Prostate gland (tissue), 2 donors: ENCODE measurements at regions not wholly inside any gene's neighbourhood (a gene's known extent, or its start where the extent isn't known, plus 50 kb on each side); places are given as distances from the start of the nearest gene placed in this dataset.

Experiments used
- DNase-seq: peaks from one replicate; pipeline ENCODE4 v3.0.0-alpha.2; 2019; ENCODE audit warnings: low spot score
- H3K27ac ChIP-seq, 2 donors: fragments of 200-600 bp; sonication (generic); 2 replicates each; pipeline ENCODE4 v1.5.1; 2017 to 2019
- H3K27me3 ChIP-seq: fragments of 200-600 bp; sonication (generic); replicated peaks from 2 replicates; pipeline ENCODE4 v1.5.1; 2019; ENCODE audit not compliant: insufficient read depth
- H3K36me3 ChIP-seq, 2 donors: fragments of 200-600 bp; sonication (generic); 1 replicate in 1 of 2; 2 replicates in 1 of 2; pipeline versions ENCODE4 v1.5.1 to v1.8.1; 2017 to 2019
- H3K4me1 ChIP-seq: fragments of 200-600 bp; sonication (generic); replicated peaks from 2 replicates; pipeline ENCODE4 v1.5.1; 2019
- H3K4me3 ChIP-seq, 2 donors: fragments of 200-600 bp; sonication (generic); 2 replicates each; pipeline ENCODE4 v1.5.1; 2017 to 2019
- H3K9me3 ChIP-seq: fragments of 200-600 bp; sonication (generic); 2 replicates; pipeline ENCODE4 v1.5.1; 2017
- POLR2A ChIP-seq: fragments of 450-650 bp; IDR thresholded peaks from one replicate; pipeline ENCODE4 v1.6.1; 2016; ENCODE audit warnings: antibody characterized with exemption, mild to moderate bottlenecking
- POLR2AphosphoS5 ChIP-seq: sonication (generic); formaldehyde crosslinking; IDR thresholded peaks from one replicate; pipeline ENCODE4 v1.6.1; 2017; ENCODE audit warnings: antibody characterized with exemption
- WGBS: methylation state at CpG from one replicate; pipeline ENCODE4 v1.1.5; 2018; 5-methylcytosine and 5-hydroxymethylcytosine counted together
- intact Hi-C: fragments of 100-400 bp; cut with DNase I; formaldehyde crosslinking; loops from one replicate; pipeline ENCODE4 v1.14.2; 2022
- TF ChIP-seq, protein P1 (sequence below), 4 experiments: fragments of 200-600 bp in 2 of 4; fragments of 450-650 bp in 2 of 4; sonication (generic) in 2 of 4; IDR thresholded peaks; 1 replicate in 3 of 4; 2 replicates in 1 of 4; pipeline ENCODE4 v1.5.1; 2016 to 2019; ENCODE audit warnings: antibody characterized with exemption in 4 of 4, mild to moderate bottlenecking in 2 of 4, moderate library complexity in 2 of 4

DNA sequence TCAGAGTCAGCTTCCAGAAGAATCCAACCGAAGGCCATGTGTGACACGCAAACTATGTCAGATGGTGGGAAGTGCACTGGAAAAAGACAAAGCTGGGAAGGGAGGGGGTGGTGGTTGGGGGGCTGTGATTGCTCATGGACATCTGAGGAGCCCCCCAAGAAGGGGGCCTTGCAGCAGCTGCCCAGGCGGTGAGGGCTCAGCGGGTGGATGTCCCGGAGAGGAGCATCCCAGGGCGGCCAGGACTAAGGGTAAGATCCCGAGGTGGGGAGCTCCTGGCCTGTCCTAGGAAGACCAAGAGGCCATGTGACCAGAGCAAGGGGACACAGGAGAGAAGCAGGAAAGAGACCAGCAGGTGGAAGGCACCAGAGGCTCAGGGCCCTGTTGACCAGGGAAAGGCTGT lies 299.5 kb downstream of the PREX1 start:
- DNase-seq = no peak
- H3K27me3 ChIP-seq = no peaks in the 10 kb centered on the region
- no peak for TF ChIP-seq POLR2A
- TF ChIP-seq, protein P1, sequence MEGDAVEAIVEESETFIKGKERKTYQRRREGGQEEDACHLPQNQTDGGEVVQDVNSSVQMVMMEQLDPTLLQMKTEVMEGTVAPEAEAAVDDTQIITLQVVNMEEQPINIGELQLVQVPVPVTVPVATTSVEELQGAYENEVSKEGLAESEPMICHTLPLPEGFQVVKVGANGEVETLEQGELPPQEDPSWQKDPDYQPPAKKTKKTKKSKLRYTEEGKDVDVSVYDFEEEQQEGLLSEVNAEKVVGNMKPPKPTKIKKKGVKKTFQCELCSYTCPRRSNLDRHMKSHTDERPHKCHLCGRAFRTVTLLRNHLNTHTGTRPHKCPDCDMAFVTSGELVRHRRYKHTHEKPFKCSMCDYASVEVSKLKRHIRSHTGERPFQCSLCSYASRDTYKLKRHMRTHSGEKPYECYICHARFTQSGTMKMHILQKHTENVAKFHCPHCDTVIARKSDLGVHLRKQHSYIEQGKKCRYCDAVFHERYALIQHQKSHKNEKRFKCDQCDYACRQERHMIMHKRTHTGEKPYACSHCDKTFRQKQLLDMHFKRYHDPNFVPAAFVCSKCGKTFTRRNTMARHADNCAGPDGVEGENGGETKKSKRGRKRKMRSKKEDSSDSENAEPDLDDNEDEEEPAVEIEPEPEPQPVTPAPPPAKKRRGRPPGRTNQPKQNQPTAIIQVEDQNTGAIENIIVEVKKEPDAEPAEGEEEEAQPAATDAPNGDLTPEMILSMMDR (IDR thresholded peaks at IDR 0.05) = no peak
- no peak for TF ChIP-seq POLR2AphosphoS5
- H3K9me3 ChIP-seq = no peaks in the 10 kb centered on the region
- no peak overlapping the region for H3K4me3 ChIP-seq
- intact Hi-C loops = no loop called here
- no peak overlapping the region for H3K27ac ChIP-seq
- WGBS = 95% methylated on average over 7 of the region's 7 CpGs
- H3K4me1 ChIP-seq = no peaks in the 10 kb centered on the region
- H3K36me3 ChIP-seq = no peaks in the 10 kb centered on the region

- Histone ChIP-seq H3K4me1 (no peaks in the 10 kb centered on the region), H3K27ac (no peak overlapping the region), H3K36me3 (no peaks in the 10 kb centered on the region), H3K27me3 (no peaks in the 10 kb centered on the region), H3K4me3 (no peak overlapping the region), H3K9me3 (no peaks in the 10 kb centered on the region)
- intact Hi-C loops = no loop called here
- 77% methylated on average over 11 of the region's 11 CpGs for WGBS
- DNase-seq = no peak
- TF ChIP-seq, protein P1 (IDR thresholded peaks at IDR 0.05) = no peak
Measured at GRCh38 chr20:48527771-48528170, 300.0 kb downstream of the PREX1 start.

GRCh38 chr20:48526936-48527335 lies 300.9 kb downstream of the PREX1 start:
- WGBS = 76% methylated on average over 9 of the region's 9 CpGs
- Histone ChIP-seq H3K4me3 (no peak overlapping the region), H3K36me3 (no peaks in the 10 kb centered on the region), H3K27me3 (no peaks in the 10 kb centered on the region), H3K9me3 (no peaks in the 10 kb centered on the region), H3K27ac (no peak overlapping the region), H3K4me1 (no peaks in the 10 kb centered on the region)
- TF ChIP-seq, protein P1 (IDR thresholded peaks at IDR 0.05) = no peak
- TF ChIP-seq POLR2AphosphoS5 = no peak
- no peak for TF ChIP-seq POLR2A
- no peak for DNase-seq
- intact Hi-C loops = no loop called here

- intact Hi-C loops = no loop called here
- no peak for DNase-seq
- Histone ChIP-seq H3K27me3 (no peaks in the 10 kb centered on the region), H3K4me3 (no peak overlapping the region), H3K27ac (no peak overlapping the region), H3K36me3 (no peaks in the 10 kb centered on the region), H3K4me1 (no peaks in the 10 kb centered on the region), H3K9me3 (no peaks in the 10 kb centered on the region)
- 91% methylated on average over 2 of the region's 2 CpGs for WGBS
- TF ChIP-seq POLR2AphosphoS5 (no peak), POLR2A (no peak)
- TF ChIP-seq, protein P1 (IDR thresholded peaks at IDR 0.05) = no peak
Measured at GRCh38 chr20:48525400-48525799, 302.4 kb downstream of the PREX1 start.

- no peak overlapping the region for H3K27ac ChIP-seq
- no peaks in the 10 kb centered on the region for H3K4me1 ChIP-seq
- 87% methylated on average over 5 of the region's 5 CpGs for WGBS
- intact Hi-C loops = no loop called here
- H3K4me3 ChIP-seq = no peak overlapping the region
- no peak for DNase-seq
- H3K27me3 ChIP-seq = no peaks in the 10 kb centered on the region
- TF ChIP-seq, protein P1 (IDR thresholded peaks at IDR 0.05) = no peak
- no peak for TF ChIP-seq POLR2A
- no peak for TF ChIP-seq POLR2AphosphoS5
- H3K36me3 ChIP-seq = no peaks in the 10 kb centered on the region
- no peaks in the 10 kb centered on the region for H3K9me3 ChIP-seq
Measured at GRCh38 chr20:48524582-48524981, 303.2 kb downstream of the PREX1 start.
